ENCODE measurements at regions not wholly inside any gene's neighbourhood (a gene's known extent, or its start where the extent isn't known, plus 50 kb on each side); places are given as distances from the start of the nearest gene placed in this dataset.

DNA sequence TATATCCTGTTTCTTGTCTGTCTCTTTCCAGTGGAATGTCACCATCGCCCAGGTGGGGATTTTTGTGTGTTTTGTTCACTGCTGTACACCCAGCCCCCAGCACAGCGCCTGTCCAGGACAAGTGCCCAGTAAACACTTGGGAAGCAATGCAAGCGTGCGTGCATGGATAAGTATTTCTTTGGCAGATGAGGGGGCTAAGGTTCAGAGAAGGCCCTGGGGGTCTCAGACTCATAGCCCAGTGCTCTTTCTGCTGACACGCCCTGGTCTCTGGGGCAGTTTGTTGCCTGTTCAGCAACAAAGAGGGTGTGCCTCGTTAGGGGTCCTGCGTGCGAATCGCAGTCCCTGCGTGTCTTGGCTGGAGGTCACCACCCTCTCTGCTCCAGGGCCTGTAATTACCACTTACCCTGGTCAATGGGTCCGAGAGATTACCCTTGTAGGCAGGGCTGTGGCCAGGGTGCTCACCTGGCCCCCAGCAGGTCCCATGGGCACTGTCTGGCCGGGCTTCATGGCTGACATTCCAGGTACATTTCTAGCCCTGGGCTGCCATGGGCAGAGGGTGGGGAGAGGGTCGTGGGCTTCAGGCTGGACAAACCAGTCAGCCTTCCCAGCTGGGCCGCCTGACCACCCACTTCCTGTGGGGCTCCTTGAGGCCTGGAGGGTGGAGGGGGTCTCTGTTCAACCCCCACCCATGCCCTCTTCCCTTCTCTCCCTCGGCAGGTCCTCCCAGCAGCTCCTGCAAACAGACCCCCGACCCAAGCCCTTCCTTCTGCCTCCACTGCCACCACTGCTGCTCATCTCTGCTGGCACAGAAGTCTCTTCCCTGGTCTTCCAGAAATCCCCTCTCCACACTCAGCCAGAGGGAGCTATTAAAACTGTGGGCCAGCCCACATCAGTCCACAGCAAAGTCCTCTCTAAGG lies 87.1 kb downstream of the CEBPB start:
- Histone ChIP-seq H2AFZ (ENCODE audit: low read length) (no peak overlapping the region), H3K9ac (ENCODE audit: low read depth, low read length, poor library complexity, severe bottlenecking) (no peak overlapping the region), H3K9me3 (ENCODE audit: insufficient read depth, low read depth, low read length) (no peaks in the 10 kb centered on the region), H3K4me3 (ENCODE audit: low read length, poor library complexity, severe bottlenecking) (no peak overlapping the region), H3K36me3 (ENCODE audit: insufficient read depth, low read length) (no peaks in the 10 kb centered on the region), H4K20me1 (ENCODE audit: insufficient read depth, low read length, poor library complexity, severe bottlenecking) (no peaks in the 10 kb centered on the region), H3K79me2 (ENCODE audit: insufficient read depth, low read length) (no peaks in the 10 kb centered on the region), H3K4me2 (ENCODE audit: low read depth, low read length, poor library complexity, severe bottlenecking) (no peak overlapping the region), H3K9me2 (replicated peaks; ENCODE audit: low read depth, low read length) (no peaks in the 10 kb centered on the region), H3K27me3 (ENCODE audit: insufficient read depth, low read length, poor library complexity, severe bottlenecking) (no peaks in the 10 kb centered on the region), H3K4me1 (ENCODE audit: insufficient read depth, low read length, poor library complexity, severe bottlenecking) (no peaks in the 10 kb centered on the region), H3F3A (ENCODE audit: low read depth) (no peaks in the 10 kb centered on the region)
- TF ChIP-seq, protein P1, sequence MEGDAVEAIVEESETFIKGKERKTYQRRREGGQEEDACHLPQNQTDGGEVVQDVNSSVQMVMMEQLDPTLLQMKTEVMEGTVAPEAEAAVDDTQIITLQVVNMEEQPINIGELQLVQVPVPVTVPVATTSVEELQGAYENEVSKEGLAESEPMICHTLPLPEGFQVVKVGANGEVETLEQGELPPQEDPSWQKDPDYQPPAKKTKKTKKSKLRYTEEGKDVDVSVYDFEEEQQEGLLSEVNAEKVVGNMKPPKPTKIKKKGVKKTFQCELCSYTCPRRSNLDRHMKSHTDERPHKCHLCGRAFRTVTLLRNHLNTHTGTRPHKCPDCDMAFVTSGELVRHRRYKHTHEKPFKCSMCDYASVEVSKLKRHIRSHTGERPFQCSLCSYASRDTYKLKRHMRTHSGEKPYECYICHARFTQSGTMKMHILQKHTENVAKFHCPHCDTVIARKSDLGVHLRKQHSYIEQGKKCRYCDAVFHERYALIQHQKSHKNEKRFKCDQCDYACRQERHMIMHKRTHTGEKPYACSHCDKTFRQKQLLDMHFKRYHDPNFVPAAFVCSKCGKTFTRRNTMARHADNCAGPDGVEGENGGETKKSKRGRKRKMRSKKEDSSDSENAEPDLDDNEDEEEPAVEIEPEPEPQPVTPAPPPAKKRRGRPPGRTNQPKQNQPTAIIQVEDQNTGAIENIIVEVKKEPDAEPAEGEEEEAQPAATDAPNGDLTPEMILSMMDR (conservative IDR thresholded peaks at IDR 0.05; ENCODE audit: low read length): no peak
- no peak for TF ChIP-seq EZH2phosphoT487 (IDR thresholded peaks at IDR 0.05; ENCODE audit: borderline replicate concordance)

DNA sequence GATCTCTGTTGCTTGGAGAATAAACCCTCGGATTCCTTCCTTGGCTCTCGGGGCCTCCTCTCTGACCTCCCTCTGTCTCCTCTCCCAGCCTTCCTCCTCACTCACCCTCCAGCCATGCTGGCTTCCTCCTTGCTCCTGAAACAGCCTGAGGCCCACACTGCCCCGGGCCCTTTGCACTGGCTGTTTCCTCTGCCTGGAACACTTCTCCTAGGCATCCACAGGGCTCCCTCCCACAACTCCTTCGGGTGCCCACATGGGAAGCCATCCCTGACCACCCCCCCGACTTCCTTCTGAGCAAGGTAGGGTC lies 87.7 kb downstream of the CEBPB start:
- H3F3A ChIP-seq (ENCODE audit: low read depth): no peaks in the 10 kb centered on the region
- H3K79me2 ChIP-seq (ENCODE audit: insufficient read depth, low read length): no peaks in the 10 kb centered on the region
- no peaks in the 10 kb centered on the region for H3K9me3 ChIP-seq (ENCODE audit: insufficient read depth, low read depth, low read length)
- no peaks in the 10 kb centered on the region for H3K4me1 ChIP-seq (ENCODE audit: insufficient read depth, low read length, poor library complexity, severe bottlenecking)
- no peaks in the 10 kb centered on the region for H3K9me2 ChIP-seq (replicated peaks; ENCODE audit: low read depth, low read length)
- TF ChIP-seq EZH2phosphoT487 (IDR thresholded peaks at IDR 0.05; ENCODE audit: borderline replicate concordance): no peak
- TF ChIP-seq, protein P1 (conservative IDR thresholded peaks at IDR 0.05; ENCODE audit: low read length): no peak
- H3K9ac ChIP-seq (ENCODE audit: low read depth, low read length, poor library complexity, severe bottlenecking): no peak overlapping the region
- H3K36me3 ChIP-seq (ENCODE audit: insufficient read depth, low read length): no peaks in the 10 kb centered on the region
- H4K20me1 ChIP-seq (ENCODE audit: insufficient read depth, low read length, poor library complexity, severe bottlenecking): no peaks in the 10 kb centered on the region
- no peak overlapping the region for H2AFZ ChIP-seq (ENCODE audit: low read length)
- H3K27me3 ChIP-seq (ENCODE audit: insufficient read depth, low read length, poor library complexity, severe bottlenecking): no peaks in the 10 kb centered on the region
- H3K4me2 ChIP-seq (ENCODE audit: low read depth, low read length, poor library complexity, severe bottlenecking): no peak overlapping the region
- no peak overlapping the region for H3K4me3 ChIP-seq (ENCODE audit: low read length, poor library complexity, severe bottlenecking)

DNA sequence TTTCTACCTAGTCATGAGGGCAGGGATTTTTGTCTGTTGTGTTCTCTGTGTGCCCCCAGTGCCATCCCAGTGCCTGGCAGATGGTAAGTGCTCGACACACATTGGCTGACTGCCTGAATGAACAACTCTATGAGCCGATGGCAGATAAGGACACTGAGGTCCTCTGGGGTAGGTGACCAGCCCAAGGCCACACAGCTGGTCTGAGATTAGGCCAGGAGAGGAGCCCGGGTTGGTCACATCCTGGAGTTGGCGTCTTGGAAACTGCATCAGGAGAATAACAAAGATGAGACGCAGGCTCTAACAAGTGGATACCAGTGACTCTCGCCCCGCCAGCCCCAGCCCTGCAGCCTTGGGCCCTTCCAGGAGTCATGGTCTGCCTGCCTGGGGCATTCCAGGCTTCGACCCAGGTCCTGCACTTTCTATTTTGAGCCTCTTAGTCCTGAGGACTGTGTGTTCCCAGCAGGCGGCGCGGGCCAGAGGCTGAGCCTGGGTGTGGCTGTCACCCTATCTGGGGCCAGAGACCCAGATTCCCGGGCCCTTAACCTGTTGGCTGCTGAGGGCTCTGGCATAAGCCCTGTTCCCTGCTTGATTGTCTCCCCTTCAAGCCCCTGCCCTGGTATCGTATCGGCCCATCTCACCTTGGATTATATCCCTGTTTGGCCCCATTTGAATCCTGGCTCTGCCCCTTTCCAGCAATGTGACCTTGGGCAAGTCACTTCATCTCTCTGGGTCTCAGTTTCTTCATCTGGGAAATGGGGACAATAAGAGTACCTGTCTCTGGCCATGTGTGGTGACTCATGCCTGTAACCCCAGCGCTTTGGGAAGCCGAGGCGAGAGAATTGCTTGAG lies 88.3 kb downstream of the CEBPB start:
- no peak overlapping the region for H2AFZ ChIP-seq (ENCODE audit: low read length)
- no peaks in the 10 kb centered on the region for H3K4me1 ChIP-seq (ENCODE audit: insufficient read depth, low read length, poor library complexity, severe bottlenecking)
- no peaks in the 10 kb centered on the region for H4K20me1 ChIP-seq (ENCODE audit: insufficient read depth, low read length, poor library complexity, severe bottlenecking)
- H3K27me3 ChIP-seq (ENCODE audit: insufficient read depth, low read length, poor library complexity, severe bottlenecking): no peaks in the 10 kb centered on the region
- H3K9ac ChIP-seq (ENCODE audit: low read depth, low read length, poor library complexity, severe bottlenecking): no peak overlapping the region
- no peak overlapping the region for H3K4me2 ChIP-seq (ENCODE audit: low read depth, low read length, poor library complexity, severe bottlenecking)
- H3K9me3 ChIP-seq (ENCODE audit: insufficient read depth, low read depth, low read length): no peaks in the 10 kb centered on the region
- H3K36me3 ChIP-seq (ENCODE audit: insufficient read depth, low read length): no peaks in the 10 kb centered on the region
- H3K4me3 ChIP-seq (ENCODE audit: low read length, poor library complexity, severe bottlenecking): no peak overlapping the region
- TF ChIP-seq, protein P1 (conservative IDR thresholded peaks at IDR 0.05; ENCODE audit: low read length): no peak
- TF ChIP-seq EZH2phosphoT487 (IDR thresholded peaks at IDR 0.05; ENCODE audit: borderline replicate concordance): no peak
- no peaks in the 10 kb centered on the region for H3K79me2 ChIP-seq (ENCODE audit: insufficient read depth, low read length)
- no peaks in the 10 kb centered on the region for H3K9me2 ChIP-seq (replicated peaks; ENCODE audit: low read depth, low read length)
- no peaks in the 10 kb centered on the region for H3F3A ChIP-seq (ENCODE audit: low read depth)

Measured in Loucy (cell line).